Gastroesophageal sphincter (tissue), 4 donors: ENCODE measurements at regions not wholly inside any gene's neighbourhood (a gene's known extent, or its start where the extent isn't known, plus 50 kb on each side); places are given as distances from the start of the nearest gene placed in this dataset.

Experiments
- ATAC-seq: fragments of 150-250 bp; one replicate; pipeline ENCODE4 v1.9.1; 2016; ENCODE audit warnings: mild to moderate bottlenecking, moderate library complexity
- H3K27ac ChIP-seq, 4 donors: fragments of 200-600 bp; sonication (generic) in 3 of 4; 1 replicate in 3 of 4; 2 replicates in 1 of 4; pipeline ENCODE4 v1.5.1; 2016 to 2019
- H3K27me3 ChIP-seq: fragments of 200-600 bp; sonication (generic); one replicate; pipeline ENCODE4 v1.5.1; 2019
- H3K36me3 ChIP-seq, 2 donors: fragments of 200-600 bp; sonication (generic); one replicate each; pipeline ENCODE4 v1.5.1; 2019; ENCODE audit warnings: control low read depth in 1 of 2
- H3K4me1 ChIP-seq, 3 donors: fragments of 200-600 bp; sonication (generic); 1 replicate in 2 of 3; 2 replicates in 1 of 3; pipeline ENCODE4 v1.5.1; 2016 to 2019; ENCODE audit warnings: control low read depth in 2 of 3
- H3K4me3 ChIP-seq, 2 donors: fragments of 200-600 bp; sonication (generic); one replicate each; pipeline ENCODE4 v1.5.1; 2019; ENCODE audit warnings: mild to moderate bottlenecking in 1 of 2, moderate library complexity in 1 of 2
- H3K9me3 ChIP-seq, 3 donors: fragments of 200-600 bp; sonication (generic); one replicate each; pipeline ENCODE4 v1.5.1; 2017 to 2019; ENCODE audit warnings: control low read depth in 2 of 3
- EP300 ChIP-seq: sonication (generic); formaldehyde crosslinking; IDR thresholded peaks from one replicate; pipeline ENCODE4 v1.6.1; 2017; ENCODE audit warnings: antibody characterized with exemption, mild to moderate bottlenecking
- POLR2A ChIP-seq, 2 donors: fragments of 450-650 bp; IDR thresholded peaks; one replicate each; pipeline ENCODE4 v1.6.1; 2017; ENCODE audit warnings: antibody characterized with exemption in 2 of 2, mild to moderate bottlenecking in 2 of 2, moderate library complexity in 1 of 2
- POLR2AphosphoS5 ChIP-seq: sonication (generic); formaldehyde crosslinking; IDR thresholded peaks from one replicate; pipeline ENCODE4 v1.6.1; 2017; ENCODE audit warnings: antibody characterized with exemption
- WGBS, 2 donors: methylation state at CpG; one replicate each; pipeline ENCODE4 v1.1.5; 2018; ENCODE audit warnings: low coverage in 1 of 2; 5-methylcytosine and 5-hydroxymethylcytosine counted together
- TF ChIP-seq, protein P1 (sequence below), 4 experiments: fragments of 200-600 bp in 2 of 4; fragments of 450-650 bp in 2 of 4; sonication (generic) in 1 of 4; IDR thresholded peaks; one replicate each; pipeline ENCODE4 v1.5.1; 2017 to 2019; ENCODE audit warnings: antibody characterized with exemption in 4 of 4, mild to moderate bottlenecking in 2 of 4, moderate library complexity in 2 of 4

DNA sequence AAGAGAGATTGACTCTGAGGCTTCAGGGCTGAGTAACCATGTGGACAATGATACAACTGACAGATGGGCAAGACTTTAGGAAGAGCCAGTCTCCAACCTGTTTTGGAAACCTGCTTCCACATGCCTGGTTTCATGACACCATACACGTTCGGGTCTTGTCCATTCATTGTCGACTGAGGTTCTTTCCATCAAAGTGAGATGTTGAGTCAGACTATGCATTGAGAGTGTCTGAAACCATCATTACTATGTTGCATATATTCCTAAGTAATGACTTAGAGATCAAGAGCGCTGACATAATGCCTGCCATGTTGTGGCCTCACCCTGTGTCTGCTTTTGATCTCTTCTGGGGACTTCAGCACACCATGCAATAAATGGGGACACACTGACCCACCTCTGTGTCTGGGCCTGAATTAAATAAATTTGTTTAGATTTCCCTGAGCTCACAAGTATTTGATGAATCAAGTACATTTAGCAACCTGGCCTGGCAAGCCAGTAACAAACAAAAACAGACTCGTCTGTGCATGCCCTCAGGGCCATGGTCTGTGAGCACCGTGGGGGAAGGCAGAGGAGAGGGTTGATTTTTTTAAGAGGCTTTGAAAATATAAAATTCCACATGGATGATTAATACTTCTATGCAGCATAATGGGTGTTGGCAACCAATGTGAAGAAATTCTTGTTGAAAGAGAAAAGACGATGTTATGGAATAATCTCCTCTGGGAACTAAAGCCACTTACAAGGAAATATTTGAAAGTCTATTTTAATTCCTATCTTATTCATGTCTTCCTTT is 49.9 kb upstream of the UBAC2 start:
- TF ChIP-seq, protein P1, sequence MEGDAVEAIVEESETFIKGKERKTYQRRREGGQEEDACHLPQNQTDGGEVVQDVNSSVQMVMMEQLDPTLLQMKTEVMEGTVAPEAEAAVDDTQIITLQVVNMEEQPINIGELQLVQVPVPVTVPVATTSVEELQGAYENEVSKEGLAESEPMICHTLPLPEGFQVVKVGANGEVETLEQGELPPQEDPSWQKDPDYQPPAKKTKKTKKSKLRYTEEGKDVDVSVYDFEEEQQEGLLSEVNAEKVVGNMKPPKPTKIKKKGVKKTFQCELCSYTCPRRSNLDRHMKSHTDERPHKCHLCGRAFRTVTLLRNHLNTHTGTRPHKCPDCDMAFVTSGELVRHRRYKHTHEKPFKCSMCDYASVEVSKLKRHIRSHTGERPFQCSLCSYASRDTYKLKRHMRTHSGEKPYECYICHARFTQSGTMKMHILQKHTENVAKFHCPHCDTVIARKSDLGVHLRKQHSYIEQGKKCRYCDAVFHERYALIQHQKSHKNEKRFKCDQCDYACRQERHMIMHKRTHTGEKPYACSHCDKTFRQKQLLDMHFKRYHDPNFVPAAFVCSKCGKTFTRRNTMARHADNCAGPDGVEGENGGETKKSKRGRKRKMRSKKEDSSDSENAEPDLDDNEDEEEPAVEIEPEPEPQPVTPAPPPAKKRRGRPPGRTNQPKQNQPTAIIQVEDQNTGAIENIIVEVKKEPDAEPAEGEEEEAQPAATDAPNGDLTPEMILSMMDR (IDR thresholded peaks at IDR 0.05), result no peak
- TF ChIP-seq POLR2A (IDR thresholded peaks at IDR 0.05) (no peak), POLR2AphosphoS5 (no peak), EP300 (no peak)
- no peaks in the 10 kb centered on the region for H3K9me3 ChIP-seq
- ATAC-seq, result no peak
- no peak overlapping the region for H3K4me3 ChIP-seq
- no peaks in the 10 kb centered on the region for H3K4me1 ChIP-seq
- 17 to 62% methylated on average over 1 to 7 of the region's 7 CpGs for WGBS, 2 donors
- no peak overlapping the region for H3K27ac ChIP-seq
- no peaks in the 10 kb centered on the region for H3K27me3 ChIP-seq
- no peaks in the 10 kb centered on the region for H3K36me3 ChIP-seq
